H54 (cell line): ENCODE measurements at regions not wholly inside any gene's neighbourhood (a gene's known extent, or its start where the extent isn't known, plus 50 kb on each side); places are given as distances from the start of the nearest gene placed in this dataset.

Experiments
- DNase-seq: peaks from one replicate; pipeline ENCODE4 v3.0.0; 2011; ENCODE audit warnings: low spot score, mixed read lengths; ENCODE audit not compliant: insufficient read length
- FAIRE-seq: peaks from 3 replicates; lab custom pipeline; 2011; peaks lifted over from hg19 to GRCh38; lab: Jason Lieb, UNC
- POLR2A ChIP-seq: IDR thresholded peaks from 2 replicates; pipeline ENCODE4 v1.6.1; 2011; ENCODE audit warnings: low read depth, mild to moderate bottlenecking, low read length

DNA sequence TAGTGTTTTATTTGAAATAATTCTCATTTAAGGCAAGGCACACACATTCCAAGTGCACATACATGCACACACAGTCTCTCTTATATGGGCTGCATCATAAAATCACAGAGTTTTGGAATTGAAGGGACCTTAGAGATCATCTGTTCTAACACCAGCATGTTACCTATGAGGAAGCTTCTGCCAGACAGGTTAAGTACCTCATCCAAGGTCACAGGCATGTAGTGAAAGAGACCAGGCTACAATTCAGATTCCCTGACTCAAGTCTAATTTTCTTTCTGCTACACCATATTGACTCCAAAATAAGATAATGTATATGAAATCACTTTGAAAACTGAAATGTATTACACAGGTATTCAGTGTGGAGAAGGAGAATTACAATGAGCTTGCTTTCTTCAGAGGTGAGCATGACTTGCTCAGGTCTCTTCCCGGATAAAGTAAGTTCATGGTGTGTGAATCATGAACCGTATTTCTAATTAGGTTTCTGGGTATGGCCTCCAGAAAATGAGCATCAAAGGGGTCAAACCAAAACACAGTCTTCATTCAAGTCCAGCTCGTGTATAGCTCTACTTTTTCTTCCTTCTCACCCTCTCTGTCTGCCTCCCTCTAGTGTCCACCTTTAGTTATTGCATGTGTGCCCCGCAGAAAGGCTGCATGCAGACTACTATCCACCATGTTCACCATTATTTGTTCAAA is 411.9 kb downstream of the FUT8 start:
- DNase-seq (peak; percentile 26), FAIRE-seq (peak; percentile 78)
- no peak for TF ChIP-seq POLR2A

DNA sequence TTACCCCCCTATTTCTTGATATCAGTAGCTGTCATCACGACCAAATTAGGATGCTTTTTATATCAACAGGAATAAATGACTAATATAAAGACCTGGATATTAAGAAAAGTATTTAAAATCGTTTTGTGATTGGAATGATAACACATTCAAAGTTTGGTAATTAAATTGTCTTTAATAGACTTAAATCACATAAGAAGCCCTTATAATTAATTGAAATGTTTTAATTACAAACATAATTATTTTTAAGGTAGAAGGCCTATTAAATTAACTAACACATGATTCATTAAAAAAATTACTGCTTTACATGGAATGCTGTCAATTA is 412.4 kb downstream of the FUT8 start:
- no peak for DNase-seq
- no peak for FAIRE-seq
- no peak for TF ChIP-seq POLR2A

DNA sequence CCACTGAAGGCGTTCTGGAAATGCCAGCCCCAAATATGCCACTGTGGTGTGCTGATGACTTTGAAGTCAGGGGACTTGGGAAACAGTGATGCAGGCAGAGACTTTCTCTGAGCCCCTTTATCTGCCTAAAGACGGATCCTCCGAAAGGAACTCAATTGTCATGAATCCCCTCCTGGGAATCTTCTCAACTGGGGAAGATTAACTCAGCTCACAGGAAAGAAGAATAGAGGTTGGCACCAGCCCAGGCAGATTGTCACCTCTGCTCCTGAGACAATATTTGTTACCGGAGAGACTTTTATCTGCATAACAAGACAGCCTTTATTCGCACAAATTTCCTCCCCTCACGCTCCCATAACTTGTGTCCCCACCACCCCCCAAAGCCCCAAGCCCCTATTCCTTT is 414.4 kb downstream of the FUT8 start:
- TF ChIP-seq POLR2A, result no peak
- DNase-seq, result no peak
- no peak for FAIRE-seq

DNA sequence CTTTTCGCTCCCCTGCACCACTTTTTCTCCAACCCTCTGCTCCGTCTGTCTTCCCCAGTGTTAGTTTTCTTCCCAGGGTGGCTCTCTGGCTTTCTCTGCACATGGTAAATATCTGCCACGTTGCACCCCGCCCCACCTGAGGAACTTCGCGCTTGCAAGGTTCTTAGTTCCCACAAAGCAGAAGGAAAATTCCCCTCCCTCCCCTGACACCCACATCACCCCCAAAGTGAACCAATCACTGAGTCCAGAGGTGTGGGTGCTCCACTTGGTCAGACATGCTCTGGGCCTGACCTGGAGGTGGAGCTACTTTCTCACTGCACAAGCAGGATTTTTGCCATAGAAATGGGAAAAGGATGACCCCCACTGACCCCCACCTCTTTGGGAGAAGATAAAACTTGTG is 415.0 kb downstream of the FUT8 start:
- DNase-seq, result no peak
- no peak for FAIRE-seq
- TF ChIP-seq POLR2A, result no peak

- TF ChIP-seq POLR2A, result no peak
Observed at GRCh38 chr14:65828396-65828795, 415.9 kb downstream of the FUT8 start.

DNA sequence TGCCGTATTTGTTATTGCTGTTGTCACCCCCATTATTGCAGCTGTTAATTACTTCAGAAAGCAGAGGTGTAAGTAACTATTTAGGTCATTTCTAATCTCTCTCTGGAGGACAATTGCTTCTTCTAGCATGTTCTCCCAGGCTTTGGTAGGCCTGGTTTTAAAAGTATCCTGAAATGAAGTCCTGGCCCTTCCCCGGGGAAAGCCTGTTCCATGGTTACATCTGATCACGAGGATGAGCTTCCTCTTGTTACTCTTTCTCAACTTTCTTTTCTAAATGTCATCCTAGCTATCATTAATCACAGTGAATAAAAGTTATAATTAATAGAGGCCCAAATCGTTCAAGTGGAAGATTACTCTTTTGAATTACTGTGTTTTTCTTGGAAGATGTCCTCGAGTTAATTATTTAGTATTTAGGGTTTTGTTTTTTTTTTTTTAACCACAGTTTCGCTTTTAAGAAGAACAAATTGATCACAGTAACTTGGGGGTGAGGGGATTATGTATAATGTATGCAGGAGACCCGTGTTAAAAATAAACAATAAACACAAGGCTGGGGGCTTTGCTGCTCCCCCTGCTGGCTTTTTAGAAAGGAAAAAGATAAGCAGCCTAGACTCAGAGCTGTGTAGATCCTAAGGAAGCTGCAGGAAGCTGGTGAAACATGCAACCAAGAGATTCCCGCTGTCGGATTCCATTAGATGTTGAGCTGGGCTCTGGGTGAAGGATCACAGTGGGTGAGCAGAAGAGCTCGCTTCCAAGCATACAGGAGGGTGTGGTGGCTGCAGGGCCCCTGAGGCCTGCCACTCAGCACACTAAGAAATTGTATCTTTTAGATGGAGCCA is 420.1 kb downstream of the FUT8 start:
- TF ChIP-seq POLR2A, result no peak
- FAIRE-seq (no peak), DNase-seq (no peak)

More at GRCh38 chr14:65828396-65828795, 415.9 kb downstream of the FUT8 start:
- FAIRE-seq (no peak), DNase-seq (no peak)

DNA sequence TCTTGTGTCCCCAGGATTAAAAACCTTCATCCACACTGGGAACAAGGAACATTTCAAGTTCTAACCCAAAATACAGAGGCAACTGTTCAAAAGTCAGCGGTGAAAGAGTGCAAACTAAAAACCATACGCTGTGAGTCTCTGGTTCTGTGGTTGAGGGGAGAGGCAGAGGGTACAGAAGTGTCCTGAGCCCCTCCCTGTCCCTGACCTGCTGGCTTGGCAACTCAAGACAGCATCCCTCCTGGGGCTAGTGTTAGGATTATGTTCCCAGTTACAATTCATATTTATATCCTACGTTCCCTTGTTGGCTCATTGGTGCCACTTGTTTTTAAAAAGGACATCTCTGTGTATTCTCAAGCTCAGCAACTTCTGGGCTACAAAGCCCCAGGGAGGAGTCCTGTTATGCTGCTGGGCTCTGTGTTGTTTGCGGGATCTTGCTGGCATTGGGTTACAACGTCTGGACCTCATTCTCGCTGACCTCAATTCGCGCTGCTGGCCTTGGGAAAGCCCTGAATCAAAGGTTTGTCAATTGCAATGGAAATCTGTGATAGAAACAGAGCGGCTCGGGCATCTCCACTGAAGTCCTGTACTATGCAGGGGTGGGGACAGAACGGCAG is 420.8 kb downstream of the FUT8 start:
- no peak for FAIRE-seq
- no peak for TF ChIP-seq POLR2A
- DNase-seq, result no peak

- FAIRE-seq (no peak), DNase-seq (no peak)
- no peak for TF ChIP-seq POLR2A
Observed at GRCh38 chr14:65834051-65834450, 421.5 kb downstream of the FUT8 start.

GRCh38 chr14:65834812-65835211 is 422.3 kb downstream of the FUT8 start:
- no peak for TF ChIP-seq POLR2A
- FAIRE-seq (no peak), DNase-seq (no peak)

GRCh38 chr14:65835501-65835900 is 423.0 kb downstream of the FUT8 start:
- FAIRE-seq (no peak), DNase-seq (no peak)
- no peak for TF ChIP-seq POLR2A

- DNase-seq, result no peak
- no peak for TF ChIP-seq POLR2A
- no peak for FAIRE-seq
Observed at GRCh38 chr14:65838565-65838964, 426.0 kb downstream of the FUT8 start.

GRCh38 chr14:65840118-65840751 is 427.7 kb downstream of the FUT8 start:
- TF ChIP-seq POLR2A, result no peak
- DNase-seq (no peak), FAIRE-seq (no peak)

GRCh38 chr14:65840786-65841185 is 428.3 kb downstream of the FUT8 start:
- TF ChIP-seq POLR2A, result no peak
- DNase-seq (no peak), FAIRE-seq (no peak)

DNA sequence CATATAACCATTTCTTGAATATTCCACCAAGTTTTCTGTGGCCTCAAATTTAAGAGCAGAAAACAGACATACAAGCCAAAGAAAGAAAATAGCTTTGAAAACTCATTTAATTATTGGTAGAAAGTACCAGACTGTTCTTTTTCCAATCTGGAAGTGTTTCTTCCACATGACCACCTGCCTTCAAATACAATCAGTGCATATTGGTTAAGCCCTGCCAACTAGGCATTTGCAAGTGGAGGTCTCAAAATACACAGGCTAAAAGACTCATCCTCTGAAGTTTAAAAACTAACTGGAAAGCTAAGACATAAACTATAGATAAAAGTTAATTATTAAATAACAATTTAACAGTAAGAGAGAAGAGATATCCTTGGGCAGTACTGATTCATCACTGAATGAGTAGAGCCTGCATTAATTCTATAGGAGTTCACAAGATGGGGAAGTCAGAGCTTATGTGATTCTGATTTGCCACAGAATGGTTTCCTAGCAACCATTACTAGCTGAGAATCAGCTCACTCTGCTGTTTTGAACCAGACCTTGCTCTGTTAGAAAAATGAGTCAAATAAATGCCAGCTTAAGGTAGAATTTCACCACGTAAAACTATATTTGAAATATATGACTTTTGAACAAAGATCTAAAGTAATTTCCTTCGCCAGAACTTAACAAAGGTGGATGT is 433.8 kb downstream of the FUT8 start:
- no peak for TF ChIP-seq POLR2A
- FAIRE-seq (no peak), DNase-seq (no peak)
